DMS 273 (cell line): ENCODE measurements at regions not wholly inside any gene's neighbourhood (a gene's known extent, or its start where the extent isn't known, plus 50 kb on each side); places are given as distances from the start of the nearest gene placed in this dataset.

Experiments
- DNase-seq: peaks from one replicate; lab custom pipeline; 2025; ENCODE audit not compliant: unreplicated experiment; lab: John Stamatoyannopoulos, UW

DNA sequence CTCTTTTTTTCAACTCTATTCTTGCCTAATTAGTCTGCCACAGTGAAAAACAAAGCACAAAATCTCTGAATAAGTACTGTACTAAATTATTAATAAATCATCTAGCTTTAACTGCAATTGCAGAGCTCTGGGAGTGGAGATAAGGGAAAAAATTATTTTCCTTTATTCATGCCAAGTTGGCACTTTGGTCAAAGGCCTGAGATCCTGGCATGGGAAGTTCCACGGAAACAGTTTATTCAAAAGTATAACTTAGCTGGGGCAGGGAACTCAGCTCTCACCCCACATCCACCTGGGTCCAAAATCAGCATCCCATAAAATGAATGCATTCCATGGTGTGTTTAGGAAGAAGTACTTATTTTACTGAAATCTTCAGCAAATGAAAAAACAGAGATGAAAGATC is 185.2 kb upstream of the APCDD1 start:
- no peak for DNase-seq

DNA sequence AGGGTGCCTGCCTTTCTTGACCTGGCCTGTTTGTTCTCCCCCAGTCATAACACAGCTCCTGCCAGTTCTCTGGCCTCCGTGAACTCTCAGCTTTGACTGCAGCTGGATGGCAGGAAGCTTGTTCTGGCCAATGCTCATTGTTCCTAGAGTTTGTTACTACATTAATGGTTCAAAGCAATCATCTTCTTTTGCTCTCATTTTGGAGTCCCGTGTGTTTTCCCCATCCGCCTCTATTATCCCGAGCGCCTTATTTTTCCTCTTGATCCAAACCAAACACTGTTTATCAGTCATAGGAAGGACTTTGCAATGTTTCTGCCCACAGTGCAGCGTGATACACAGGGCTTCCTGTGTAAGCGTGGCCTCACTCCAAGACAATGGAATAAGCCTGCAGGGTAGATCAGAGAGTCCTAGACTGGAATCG is 184.3 kb upstream of the APCDD1 start:
- DNase-seq: no peak

- no peak for DNase-seq
These were observed 183.0 kb upstream of the APCDD1 start for GRCh38 chr18:10271481-10271880.

DNA sequence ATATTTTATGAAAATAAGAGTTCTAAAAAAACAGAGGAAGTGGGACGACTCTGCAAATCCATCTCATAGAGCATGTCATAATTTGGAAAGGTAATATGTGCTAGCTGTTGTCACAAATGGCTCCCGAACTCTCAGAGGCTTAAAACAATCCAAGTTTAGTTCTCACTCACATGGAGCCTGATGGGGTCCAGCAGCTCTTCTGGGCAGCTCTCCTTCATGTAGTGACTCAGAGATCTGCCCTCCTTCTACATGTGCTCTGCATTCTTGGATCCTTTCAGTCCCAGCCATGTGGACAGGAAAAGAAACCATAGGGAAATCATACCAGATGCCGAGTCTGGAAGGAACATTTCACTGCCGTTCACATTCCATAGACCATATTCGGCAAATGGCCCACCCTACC is 180.1 kb upstream of the APCDD1 start:
- no peak for DNase-seq

GRCh38 chr18:10275486-10275885 is 178.9 kb upstream of the APCDD1 start:
- no peak for DNase-seq

DNA sequence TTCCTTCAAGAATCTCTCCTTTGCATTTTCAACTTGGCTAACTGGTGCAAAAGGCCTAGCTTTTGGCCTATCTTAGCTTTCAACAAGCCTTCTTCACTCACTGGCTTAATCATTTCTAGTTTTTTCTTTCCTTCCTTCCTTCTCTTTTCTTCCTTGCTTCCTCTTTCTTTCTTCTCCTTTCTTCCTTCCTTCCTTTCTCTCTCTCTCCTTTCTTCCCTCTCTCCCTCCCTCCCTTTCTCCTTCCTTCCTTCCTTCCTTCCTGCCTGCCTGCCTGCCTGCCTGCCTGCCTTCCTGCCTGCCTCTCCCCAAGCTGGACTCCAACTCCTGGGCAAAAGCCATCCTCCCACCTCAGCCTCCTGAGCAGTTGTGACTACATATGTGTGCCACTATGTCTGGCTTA is 176.2 kb upstream of the APCDD1 start:
- DNase-seq: no peak

- no peak for DNase-seq
These were observed 175.0 kb upstream of the APCDD1 start for GRCh38 chr18:10279471-10279870.

DNA sequence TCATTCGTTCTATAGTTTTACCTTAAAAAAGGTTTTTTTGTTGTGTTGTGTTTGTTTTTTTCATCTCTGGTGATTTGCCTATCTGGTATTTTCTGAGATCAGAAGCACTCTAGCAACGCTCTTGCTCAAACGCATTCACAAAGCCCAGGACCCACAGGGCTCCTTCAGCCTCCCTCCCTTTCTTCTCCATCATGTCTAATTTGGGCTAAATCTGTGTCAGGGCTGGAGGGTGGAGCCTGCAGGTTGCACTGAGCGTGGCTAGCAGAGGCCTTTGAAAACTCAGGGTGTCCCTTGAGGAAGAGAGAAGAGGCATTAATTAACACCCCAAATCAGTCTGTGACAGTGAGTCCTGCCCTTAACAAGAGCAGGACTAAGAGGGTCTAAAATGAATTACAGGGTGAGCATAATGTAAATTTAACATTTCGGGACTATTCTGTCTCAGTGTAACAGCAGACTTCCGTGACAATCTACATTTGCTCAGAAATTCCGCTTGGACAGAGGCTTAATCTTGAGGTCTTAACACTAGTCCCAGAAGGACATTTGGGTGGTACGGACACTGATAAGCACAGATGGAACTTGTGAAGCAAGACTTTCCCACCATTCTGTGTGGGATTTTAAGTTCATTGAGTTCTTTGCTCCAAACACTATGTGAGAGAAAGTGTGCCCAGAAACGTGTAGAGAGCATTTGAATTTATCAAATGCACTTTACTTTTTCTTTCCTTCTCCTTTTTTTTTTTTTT is 174.4 kb upstream of the APCDD1 start:
- DNase-seq: no peak

- no peak for DNase-seq
These were observed 169.7 kb upstream of the APCDD1 start for GRCh38 chr18:10284540-10285282.

DNA sequence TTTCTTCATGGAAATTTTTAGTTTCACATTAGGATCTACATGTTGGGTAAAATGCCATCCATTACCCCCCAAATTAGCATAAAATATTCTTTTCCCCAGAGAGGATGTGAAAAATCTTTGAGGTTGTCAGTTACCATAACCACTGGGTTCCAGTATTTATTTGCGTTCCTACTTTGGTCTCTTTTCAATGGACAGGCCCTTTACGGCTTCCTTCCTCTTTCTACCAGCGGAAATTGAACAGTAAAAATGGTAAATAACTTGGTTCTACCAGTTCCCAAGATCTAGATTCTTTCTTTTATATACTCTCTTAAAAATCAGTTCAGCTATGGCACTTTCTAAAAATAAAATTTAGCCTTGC is 169.2 kb upstream of the APCDD1 start:
- DNase-seq: no peak

DNA sequence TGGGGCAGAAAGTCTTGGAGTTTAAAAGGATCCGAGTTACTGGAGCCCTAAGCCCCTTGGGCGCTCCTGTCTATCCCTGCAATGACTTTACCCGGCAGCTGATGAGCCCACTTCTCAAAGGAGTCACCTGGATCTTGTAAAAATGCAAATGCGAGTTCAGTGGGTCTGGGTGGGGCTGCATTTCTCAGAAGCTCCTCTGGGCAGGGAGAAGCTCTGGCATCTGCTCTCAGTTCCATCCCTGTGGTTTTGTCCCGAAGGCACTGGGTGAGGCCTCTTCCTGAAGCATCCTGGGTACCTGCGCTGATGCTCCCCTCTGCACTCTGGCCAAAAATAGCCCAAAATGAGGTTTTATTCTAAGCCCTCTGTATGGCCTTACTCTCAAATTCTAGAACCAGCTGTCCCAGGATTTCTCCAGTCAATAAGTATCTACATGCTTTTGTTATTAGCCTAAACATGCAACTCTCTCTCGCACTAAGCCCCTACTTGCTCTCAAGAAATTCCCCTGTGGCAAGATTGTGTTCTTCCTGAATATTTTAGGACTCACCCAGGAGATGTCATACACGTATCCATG is 167.8 kb upstream of the APCDD1 start:
- DNase-seq: no peak

GRCh38 chr18:10289251-10289650 is 165.2 kb upstream of the APCDD1 start:
- no peak for DNase-seq

DNA sequence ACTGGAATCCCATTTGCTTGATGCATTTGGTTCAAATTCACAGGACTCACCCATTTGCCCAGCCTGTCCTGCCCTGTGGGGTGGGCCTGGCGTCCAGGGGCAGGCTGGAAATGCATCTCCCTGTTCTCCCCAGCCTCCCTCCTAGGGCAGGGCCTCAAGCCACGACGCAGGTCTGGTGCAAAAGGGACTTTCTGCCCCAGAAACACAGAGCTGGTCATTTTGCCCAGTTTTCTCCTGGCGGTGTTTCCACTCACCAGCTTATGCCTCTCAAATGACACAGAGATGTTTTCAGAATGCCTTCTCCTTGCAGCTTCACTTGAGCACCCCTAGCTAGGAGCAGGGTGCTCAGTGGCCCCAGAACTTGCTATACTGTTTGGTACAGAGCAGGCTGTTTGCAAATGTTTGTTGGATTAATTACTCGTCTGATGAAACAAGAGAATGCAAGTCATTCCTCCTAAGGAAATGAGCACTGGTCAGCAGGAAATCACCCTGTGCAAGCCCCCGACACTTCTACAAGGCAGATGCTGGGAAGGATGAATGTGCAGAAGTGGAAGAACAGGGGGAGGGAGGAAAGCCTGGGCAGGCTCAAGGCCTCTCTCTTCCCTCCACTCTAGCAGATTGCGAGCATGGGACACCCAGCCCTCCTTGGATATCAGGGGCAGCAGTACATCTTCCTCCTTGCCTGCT is 164.3 kb upstream of the APCDD1 start:
- no peak for DNase-seq

- no peak for DNase-seq
These were observed 163.7 kb upstream of the APCDD1 start for GRCh38 chr18:10290638-10291235.

DNA sequence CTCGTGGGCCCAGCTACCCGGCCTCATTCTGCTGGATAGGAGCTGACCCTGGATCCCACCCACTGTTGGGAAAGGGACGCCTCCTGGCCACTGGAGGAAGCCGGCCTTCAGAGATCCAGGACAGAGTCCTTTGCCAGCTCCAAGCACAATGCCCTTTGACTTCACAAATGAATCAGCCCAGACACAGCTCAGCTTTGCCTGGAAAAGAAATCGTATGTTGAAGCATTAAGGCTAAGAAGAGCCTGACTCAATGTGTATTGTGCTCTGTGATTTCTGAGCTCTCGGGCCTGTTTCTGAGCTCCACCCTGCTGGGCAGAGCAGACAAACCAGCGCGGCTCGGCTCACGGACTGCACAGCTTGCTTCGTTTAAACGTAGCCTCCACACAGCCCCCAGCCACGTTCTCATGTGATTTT is 162.9 kb upstream of the APCDD1 start:
- no peak for DNase-seq

DNA sequence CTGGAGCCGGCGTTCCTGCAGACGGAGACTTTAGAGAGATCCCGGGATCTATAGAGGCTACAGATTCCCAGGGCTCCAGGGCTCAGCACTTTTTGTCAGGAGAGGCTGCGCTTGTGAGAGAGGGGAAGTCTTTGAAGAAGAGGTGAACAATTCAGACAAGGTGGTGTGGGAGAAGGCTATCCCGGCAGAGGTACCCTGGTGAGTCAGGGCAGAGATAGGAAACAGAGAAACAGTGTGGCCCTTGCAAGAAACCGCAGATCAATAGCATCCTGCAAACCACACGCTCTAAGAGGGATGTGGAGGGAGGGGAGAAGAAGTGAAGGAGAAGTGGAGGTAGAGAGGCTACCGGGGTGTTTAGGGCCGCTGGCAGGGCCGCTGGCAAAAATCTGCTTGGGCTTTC is 160.5 kb upstream of the APCDD1 start:
- DNase-seq: no peak

GRCh38 chr18:10295751-10296150 is 158.7 kb upstream of the APCDD1 start:
- DNase-seq: no peak

- no peak for DNase-seq
These were observed 157.9 kb upstream of the APCDD1 start for GRCh38 chr18:10296491-10296890.

DNA sequence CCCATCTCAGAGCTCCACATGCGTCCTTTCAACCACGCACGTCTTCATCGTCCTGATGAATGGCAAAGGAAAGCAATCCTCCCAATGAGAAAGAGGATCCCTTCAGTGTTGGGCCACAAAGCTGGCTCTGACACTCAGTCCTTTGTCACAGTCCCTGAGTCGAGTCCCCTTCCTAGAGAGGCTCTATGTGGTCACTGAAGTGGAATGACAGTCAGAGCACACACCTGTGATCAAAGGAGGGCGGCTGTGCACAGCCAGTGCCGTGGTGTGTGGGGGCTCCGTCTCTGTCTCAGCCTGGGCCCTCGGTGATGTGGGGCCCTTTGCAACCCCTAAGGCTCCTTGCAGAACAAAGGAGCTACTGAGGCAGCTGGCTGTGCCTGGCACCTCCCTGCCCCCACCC is 157.3 kb upstream of the APCDD1 start:
- no peak for DNase-seq

- no peak for DNase-seq
These were observed 156.1 kb upstream of the APCDD1 start for GRCh38 chr18:10298346-10298745.

DNA sequence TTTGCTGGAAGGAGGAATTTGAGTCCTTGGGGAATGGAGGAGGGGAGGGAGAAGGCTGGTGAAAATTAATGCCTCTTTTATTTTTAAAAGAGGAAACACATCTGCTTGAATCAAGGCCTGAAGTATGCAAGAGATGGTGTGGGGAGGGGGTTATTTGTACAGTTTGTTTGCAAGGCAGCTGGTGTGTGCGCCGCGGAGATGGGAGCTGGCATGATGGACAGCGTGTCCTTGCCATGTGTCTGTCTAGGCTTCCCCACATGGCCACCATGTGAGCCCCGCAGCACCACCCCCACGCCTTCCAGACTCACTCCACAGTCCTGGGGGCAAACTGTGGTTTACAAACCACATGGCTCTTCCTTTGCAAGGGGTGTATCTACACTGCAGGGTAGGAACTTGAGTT is 154.8 kb upstream of the APCDD1 start:
- peak; percentile 12 for DNase-seq
